GM19455 (cell line): ENCODE measurements at regions not wholly inside any gene's neighbourhood (a gene's known extent, or its start where the extent isn't known, plus 50 kb on each side); places are given as distances from the start of the nearest gene placed in this dataset.
"Not testable (repeated sequence)": the region's sequence is repeated elsewhere in the genome, so short reads cannot be mapped to it uniquely, and the experiment has no call there.

Experiments
- ATAC-seq: cut with Tn5 transposase; IDR thresholded peaks from one replicate; pipeline ENCODE4 v1.9.1; 2021; ENCODE audit not compliant: unreplicated experiment

GRCh38 chr5:10130881-10131280, 118.8 kb downstream of the ATPSCKMT start:
- no peak for ATAC-seq

- ATAC-seq = no peak
Measured at GRCh38 chr5:10126900-10127299, 122.8 kb downstream of the ATPSCKMT start.

GRCh38 chr5:10125116-10125515, 124.6 kb downstream of the ATPSCKMT start:
- no peak for ATAC-seq

DNA sequence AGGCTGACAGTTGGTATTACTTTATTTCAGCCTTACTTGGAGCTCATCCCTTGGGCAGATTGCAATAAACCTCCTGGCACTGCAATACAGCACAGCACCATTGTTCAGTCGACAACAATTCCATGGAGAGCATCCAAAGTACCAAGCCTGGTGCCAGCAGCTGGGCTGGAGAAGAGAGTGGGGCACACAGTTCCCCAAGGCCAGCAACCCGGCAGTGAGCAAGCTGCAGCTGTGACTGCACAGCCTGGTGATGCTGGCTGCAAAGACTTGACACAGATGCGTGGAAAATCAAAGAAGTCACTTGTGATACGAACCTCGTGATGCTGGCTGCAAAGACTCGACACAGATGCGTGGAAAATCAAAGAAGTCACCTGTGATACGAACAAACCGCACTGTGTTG, 125.4 kb downstream of the ATPSCKMT start:
- no peak for ATAC-seq

DNA sequence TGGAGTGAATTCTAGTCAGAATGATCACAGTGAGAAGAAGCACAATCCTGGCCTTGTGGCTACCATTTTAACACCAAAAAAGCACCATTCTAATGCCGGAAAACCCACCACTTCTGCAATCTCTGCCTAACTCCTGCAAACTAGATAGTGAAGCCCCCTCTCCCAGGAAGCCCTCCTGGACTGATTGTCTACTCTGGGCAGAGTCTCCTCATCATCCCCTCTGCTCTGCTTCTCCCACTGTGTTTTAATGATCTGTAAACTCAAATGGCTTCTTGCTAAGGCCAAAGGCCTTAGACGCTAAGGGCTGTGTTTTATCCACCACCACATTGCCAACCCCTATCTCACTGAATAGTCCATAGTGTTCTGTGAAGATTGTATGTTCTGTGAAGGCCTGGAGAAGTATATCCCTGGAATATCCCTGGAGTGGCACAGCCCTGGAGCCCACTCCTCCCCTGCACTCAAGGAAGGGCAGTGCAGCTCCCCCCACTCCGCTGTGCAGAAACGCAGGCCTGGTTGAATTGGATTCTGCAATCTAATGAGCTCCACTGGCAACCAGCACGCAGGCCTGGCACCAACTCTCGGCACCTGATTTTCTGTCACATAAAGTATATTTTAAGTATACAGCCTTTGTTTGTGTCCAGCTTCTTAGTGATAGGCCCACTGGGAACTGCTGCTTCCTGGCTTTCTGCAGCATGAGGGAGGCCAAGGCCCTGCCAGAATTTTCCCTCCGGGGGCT, 126.3 kb downstream of the ATPSCKMT start:
- no peak for ATAC-seq

GRCh38 chr5:10122076-10122726, 127.5 kb downstream of the ATPSCKMT start:
- no peak for ATAC-seq

- no peak for ATAC-seq
Measured at GRCh38 chr5:10120934-10121333, 128.8 kb downstream of the ATPSCKMT start.

GRCh38 chr5:10118150-10118549, 131.5 kb downstream of the ATPSCKMT start:
- ATAC-seq = no peak

- no peak for ATAC-seq
Measured at GRCh38 chr5:10116594-10116993, 133.1 kb downstream of the ATPSCKMT start.

DNA sequence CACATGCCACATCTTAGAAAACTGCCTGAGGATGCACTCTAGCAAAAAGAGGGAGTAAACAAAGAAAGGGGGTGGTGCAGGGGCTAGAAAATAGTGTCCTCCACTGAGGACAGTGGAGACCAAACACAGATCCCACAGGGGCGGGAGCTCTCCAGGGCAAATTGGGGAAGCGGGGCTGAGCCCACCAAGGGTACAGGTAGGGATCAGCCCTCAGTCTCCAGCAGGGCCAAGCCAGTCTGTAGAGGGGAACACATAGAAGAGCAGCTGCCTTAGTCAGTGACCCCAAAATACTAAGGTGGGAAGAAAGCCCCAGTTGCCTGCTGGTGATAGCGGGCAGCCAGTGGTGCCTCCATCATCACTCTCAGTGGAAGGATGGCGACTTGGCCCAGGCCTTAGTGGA, 134.0 kb downstream of the ATPSCKMT start:
- ATAC-seq = no peak

DNA sequence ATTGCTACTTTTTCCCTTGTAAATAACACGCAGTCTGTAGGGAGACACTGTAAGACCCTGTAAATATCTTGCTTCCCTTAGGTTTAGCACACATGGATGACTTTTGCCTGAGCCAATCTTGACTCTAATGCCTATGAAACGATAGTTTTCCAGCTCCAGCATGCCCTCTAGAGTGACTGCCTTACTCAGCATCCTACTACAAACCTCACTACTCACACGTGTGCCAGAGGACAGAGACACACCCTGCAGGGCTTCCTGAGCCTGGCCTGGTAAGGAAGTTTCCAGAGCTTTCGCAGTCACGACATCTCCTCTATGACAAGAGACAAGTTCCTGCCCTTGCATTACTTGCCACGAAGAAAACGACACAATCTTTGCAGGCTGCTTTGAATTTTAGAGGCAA, 138.1 kb downstream of the ATPSCKMT start:
- ATAC-seq = no peak

DNA sequence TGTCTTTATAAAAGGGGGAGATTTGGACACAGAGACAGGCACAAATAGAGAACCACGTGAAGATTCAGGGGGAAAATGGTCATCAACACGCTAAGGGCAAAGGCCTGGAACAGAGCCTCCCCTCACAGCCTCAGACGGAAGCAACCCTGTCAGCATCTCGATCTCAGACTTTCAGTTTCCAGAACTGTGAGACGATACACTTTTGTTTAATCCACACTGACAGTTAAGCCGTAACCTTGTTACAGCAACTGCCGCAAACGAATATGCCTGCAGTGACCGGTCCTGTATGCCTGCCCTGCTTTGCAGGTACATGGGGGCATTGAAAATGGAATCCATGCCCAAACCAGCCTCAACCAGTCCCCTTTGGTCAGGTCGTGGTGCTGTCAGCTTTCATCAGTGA, 139.5 kb downstream of the ATPSCKMT start:
- no peak for ATAC-seq

- no peak for ATAC-seq
Measured at GRCh38 chr5:10109299-10109698, 140.4 kb downstream of the ATPSCKMT start.

DNA sequence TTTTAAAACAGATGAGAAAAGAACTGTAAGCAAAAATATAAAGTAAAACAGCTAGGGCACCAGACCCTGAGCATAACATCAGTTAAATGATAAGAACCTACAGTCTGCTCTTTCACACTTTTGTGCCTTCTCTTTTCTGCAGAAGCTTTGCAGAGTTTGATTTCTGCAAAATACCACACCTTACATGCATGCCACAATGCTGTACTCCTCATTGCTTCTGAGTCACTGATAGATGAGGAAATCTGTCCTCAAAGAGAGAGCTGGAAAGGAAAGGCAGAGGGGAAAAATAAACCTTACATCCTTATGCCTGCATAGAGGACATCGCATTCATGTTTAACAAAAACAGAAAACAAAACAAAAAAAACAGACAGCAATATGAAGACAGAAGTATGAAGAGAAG, 142.9 kb downstream of the ATPSCKMT start:
- no peak for ATAC-seq

- ATAC-seq = no peak
Measured at GRCh38 chr5:10106285-10106684, 143.4 kb downstream of the ATPSCKMT start.

DNA sequence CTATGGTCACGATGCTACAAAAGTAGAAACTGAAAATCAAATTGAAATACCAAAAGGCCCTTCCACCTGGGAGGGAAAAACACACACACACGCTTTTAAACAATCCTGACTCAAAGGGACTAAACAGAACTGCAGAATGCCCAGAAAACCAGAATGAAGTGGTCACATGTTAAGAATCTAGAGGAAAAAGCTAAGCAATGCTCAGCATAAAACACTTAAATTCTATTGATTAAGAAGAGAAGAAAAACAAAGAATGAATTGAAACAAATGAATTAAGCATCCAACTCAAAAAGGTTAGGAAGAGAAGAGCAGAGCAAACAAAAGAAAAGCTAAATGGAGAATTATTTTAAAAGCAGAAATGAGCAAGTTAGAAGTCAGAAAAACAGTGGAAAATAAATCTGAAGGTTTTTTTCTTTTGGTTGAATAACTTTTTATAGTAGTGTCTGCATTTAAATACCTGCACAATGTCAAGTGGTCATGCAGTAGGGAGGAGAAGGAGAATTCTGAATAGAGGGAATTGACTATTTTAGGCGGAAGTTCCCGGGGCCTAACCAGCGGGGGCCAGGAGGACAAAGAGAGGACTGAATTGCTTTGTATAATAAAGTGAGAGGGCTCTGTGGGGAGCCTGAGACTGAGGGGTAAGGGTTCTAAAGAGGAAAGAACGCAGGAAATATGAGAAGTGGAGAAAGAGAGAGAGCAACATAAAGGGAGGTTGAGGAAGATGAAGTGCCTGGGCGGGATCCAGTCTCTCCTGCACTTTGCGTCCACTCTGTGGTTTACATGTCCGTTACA, 146.8 kb downstream of the ATPSCKMT start:
- ATAC-seq = no peak

- ATAC-seq = not testable (repeated sequence)
Measured at GRCh38 chr5:10102235-10102634, 147.5 kb downstream of the ATPSCKMT start.

GRCh38 chr5:10099548-10099947, 150.1 kb downstream of the ATPSCKMT start:
- no peak for ATAC-seq

DNA sequence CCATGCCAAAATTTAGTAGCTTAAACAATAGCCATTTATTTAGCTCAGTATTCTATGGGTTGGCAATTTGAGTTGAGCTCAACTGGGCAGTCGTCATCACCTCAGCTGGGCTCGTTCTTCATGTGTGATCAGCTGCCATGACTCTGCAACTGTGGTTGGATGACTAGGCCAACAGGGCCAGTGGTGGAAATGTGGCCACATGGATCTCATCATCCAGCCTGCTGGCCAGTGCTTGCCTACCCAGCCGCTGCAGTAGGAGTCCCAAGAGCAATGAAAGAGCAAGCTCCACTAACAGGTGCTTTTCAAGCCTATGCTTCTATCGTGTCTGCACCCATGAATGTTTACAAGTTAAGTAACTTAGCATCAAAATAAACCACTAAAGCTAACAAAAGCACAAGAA, 158.0 kb downstream of the ATPSCKMT start:
- ATAC-seq = no peak

GRCh38 chr5:10090074-10090473, 159.6 kb downstream of the ATPSCKMT start:
- ATAC-seq = no peak

GRCh38 chr5:10085185-10085584, 164.5 kb downstream of the ATPSCKMT start:
- ATAC-seq = no peak

DNA sequence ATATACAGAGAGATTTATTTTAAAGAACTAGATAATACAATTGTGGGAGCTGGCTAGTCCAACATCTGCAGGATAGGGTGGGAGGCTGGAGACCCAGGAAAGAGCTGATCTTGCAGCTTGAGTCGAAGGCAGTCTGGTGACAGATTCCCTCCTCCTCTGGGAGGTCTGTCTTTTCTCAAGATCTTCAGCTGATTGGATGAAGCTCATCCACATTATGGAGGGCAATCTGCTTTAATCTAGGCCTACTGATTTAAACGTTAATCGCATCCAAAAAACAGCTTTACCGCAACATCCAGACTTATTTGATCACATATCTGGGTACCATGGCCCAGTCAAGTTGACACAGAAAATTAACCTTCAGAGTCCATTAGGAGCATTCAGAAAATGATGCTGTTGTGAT, 168.1 kb downstream of the ATPSCKMT start:
- ATAC-seq = no peak
